HG02943 (cell line): ENCODE measurements at regions not wholly inside any gene's neighbourhood (a gene's known extent, or its start where the extent isn't known, plus 50 kb on each side); places are given as distances from the start of the nearest gene placed in this dataset.

Experiments
- ATAC-seq: cut with Tn5 transposase; IDR thresholded peaks from one replicate; pipeline ENCODE4 v1.9.1; 2021; ENCODE audit warnings: mild to moderate bottlenecking, low read depth, moderate library complexity; ENCODE audit not compliant: unreplicated experiment

- ATAC-seq = no peak
Measured at GRCh38 chr11:19493446-19494213, 219.0 kb upstream of the NAV2 start.

GRCh38 chr11:19482319-19483100 lies 230.1 kb upstream of the NAV2 start:
- ATAC-seq = no peak

GRCh38 chr11:19480540-19480939 lies 232.1 kb upstream of the NAV2 start:
- no peak for ATAC-seq

GRCh38 chr11:19478891-19479290 lies 233.7 kb upstream of the NAV2 start:
- ATAC-seq = no peak

- ATAC-seq = no peak
Measured at GRCh38 chr11:19474954-19475721, 234.4 kb upstream of the E2F8 start.

- ATAC-seq = no peak
Measured at GRCh38 chr11:19474211-19474610, 233.5 kb upstream of the E2F8 start.

GRCh38 chr11:19472679-19473078 lies 231.9 kb upstream of the E2F8 start:
- ATAC-seq = no peak

- no peak for ATAC-seq
Measured at GRCh38 chr11:19467904-19468303, 227.2 kb upstream of the E2F8 start.

GRCh38 chr11:19466314-19466713 lies 225.6 kb upstream of the E2F8 start:
- no peak for ATAC-seq

GRCh38 chr11:19463976-19464375 lies 223.2 kb upstream of the E2F8 start:
- no peak for ATAC-seq

- ATAC-seq = no peak
Measured at GRCh38 chr11:19460718-19461405, 220.1 kb upstream of the E2F8 start.

GRCh38 chr11:19459240-19459639 lies 218.5 kb upstream of the E2F8 start:
- no peak for ATAC-seq

- no peak for ATAC-seq
Measured at GRCh38 chr11:19458721-19459120, 218.0 kb upstream of the E2F8 start.

GRCh38 chr11:19458231-19458630 lies 217.5 kb upstream of the E2F8 start:
- ATAC-seq = no peak

- ATAC-seq = no peak
Measured at GRCh38 chr11:19455731-19456130, 215.0 kb upstream of the E2F8 start.

GRCh38 chr11:19453651-19454257 lies 213.0 kb upstream of the E2F8 start:
- ATAC-seq = no peak

- no peak for ATAC-seq
Measured at GRCh38 chr11:19451609-19452008, 210.9 kb upstream of the E2F8 start.

GRCh38 chr11:19450282-19450681 lies 209.5 kb upstream of the E2F8 start:
- ATAC-seq = no peak

GRCh38 chr11:19448651-19449050 lies 207.9 kb upstream of the E2F8 start:
- no peak for ATAC-seq

GRCh38 chr11:19447150-19447566 lies 206.4 kb upstream of the E2F8 start:
- ATAC-seq = no peak
